HG03354 (cell line): ENCODE measurements at regions not wholly inside any gene's neighbourhood (a gene's known extent, or its start where the extent isn't known, plus 50 kb on each side); places are given as distances from the start of the nearest gene placed in this dataset.

Experiments
- ATAC-seq: cut with Tn5 transposase; IDR thresholded peaks from one replicate; pipeline ENCODE4 v1.9.1; 2021; ENCODE audit warnings: mild to moderate bottlenecking; ENCODE audit not compliant: unreplicated experiment, poor library complexity, severe bottlenecking

- no peak for ATAC-seq
Measured at GRCh38 chrX:13266641-13267345, 53.1 kb downstream of the ATXN3L start.

GRCh38 chrX:13265549-13266132 lies 54.2 kb downstream of the ATXN3L start:
- ATAC-seq, result no peak

- ATAC-seq, result no peak
Measured at GRCh38 chrX:13265111-13265510, 54.7 kb downstream of the ATXN3L start.

- peak; percentile 84 for ATAC-seq
Measured at GRCh38 chrX:13263560-13264251, 56.1 kb downstream of the ATXN3L start.

GRCh38 chrX:13261348-13261747 lies 58.5 kb downstream of the ATXN3L start:
- no peak for ATAC-seq

- ATAC-seq, result no peak
Measured at GRCh38 chrX:13260598-13260997, 59.3 kb downstream of the ATXN3L start.

- ATAC-seq, result no peak
Measured at GRCh38 chrX:13258725-13259124, 61.1 kb downstream of the ATXN3L start.

GRCh38 chrX:13258052-13258444 lies 61.8 kb downstream of the ATXN3L start:
- peak; percentile 15 for ATAC-seq

GRCh38 chrX:13257223-13258051 lies 62.4 kb downstream of the ATXN3L start:
- peak; percentile 63 for ATAC-seq

GRCh38 chrX:13256603-13257002 lies 63.2 kb downstream of the ATXN3L start:
- peak; percentile 39 for ATAC-seq

- peak; percentile 0 for ATAC-seq
Measured at GRCh38 chrX:13254870-13255269, 65.0 kb downstream of the ATXN3L start.

- ATAC-seq, result peak; percentile 55
Measured at GRCh38 chrX:13254076-13254785, 65.6 kb downstream of the ATXN3L start.

GRCh38 chrX:13253223-13253622 lies 66.6 kb downstream of the ATXN3L start:
- no peak for ATAC-seq

- no peak for ATAC-seq
Measured at GRCh38 chrX:13252726-13253125, 67.1 kb downstream of the ATXN3L start.

GRCh38 chrX:13250826-13251580 lies 68.8 kb downstream of the ATXN3L start:
- no peak for ATAC-seq

GRCh38 chrX:13248867-13249486 lies 70.9 kb downstream of the ATXN3L start:
- ATAC-seq, result no peak

- ATAC-seq, result no peak
Measured at GRCh38 chrX:13239272-13239671, 80.6 kb downstream of the ATXN3L start.

GRCh38 chrX:13235930-13236329 lies 83.9 kb downstream of the ATXN3L start:
- no peak for ATAC-seq
